K562 (cell line): ENCODE measurements at regions not wholly inside any gene's neighbourhood (a gene's known extent, or its start where the extent isn't known, plus 50 kb on each side); places are given as distances from the start of the nearest gene placed in this dataset.

Experiments
- NBN ChIP-seq: fragments of 450-650 bp; IDR thresholded peaks from 2 replicates; pipeline ENCODE4 v1.6.1; 2016; ENCODE audit warnings: low read depth, mild to moderate bottlenecking
- SIRT6 ChIP-seq: IDR thresholded peaks from one replicate; pipeline ENCODE4 v1.6.1; 2012; ENCODE audit warnings: low read depth, mild to moderate bottlenecking, control low read depth, inconsistent platforms, low read length, moderate library complexity
- TBP ChIP-seq: optimal IDR thresholded peaks from 2 replicates; pipeline ENCODE3; 2011; ENCODE audit warnings: low read depth, low read length, improper control_type of control experiment
- ZNF354B ChIP-seq: fragments of 250-450 bp; sonication (Bioruptor Pico); IDR thresholded peaks from 2 replicates; pipeline ENCODE4 v1.4.0; 2020
- ZNF512 ChIP-seq: IDR thresholded peaks from 2 replicates; pipeline ENCODE4 v1.6.1; 2016; ENCODE audit warnings: missing genetic modification characterization, missing compliant biosample characterization
- TF ChIP-seq, protein P1 (sequence below): fragments of 200-400 bp; formaldehyde crosslinking; IDR thresholded peaks from 2 replicates; pipeline ENCODE4 v1.6.1; 2017; ENCODE audit warnings: mild to moderate bottlenecking, low read depth, low read length, moderate library complexity
- TF ChIP-seq, protein P2 (sequence below): fragments of 450-650 bp; formaldehyde crosslinking; IDR thresholded peaks from 2 replicates; pipeline ENCODE4 v1.4.0; 2020; ENCODE audit warnings: mild to moderate bottlenecking, moderate library complexity

DNA sequence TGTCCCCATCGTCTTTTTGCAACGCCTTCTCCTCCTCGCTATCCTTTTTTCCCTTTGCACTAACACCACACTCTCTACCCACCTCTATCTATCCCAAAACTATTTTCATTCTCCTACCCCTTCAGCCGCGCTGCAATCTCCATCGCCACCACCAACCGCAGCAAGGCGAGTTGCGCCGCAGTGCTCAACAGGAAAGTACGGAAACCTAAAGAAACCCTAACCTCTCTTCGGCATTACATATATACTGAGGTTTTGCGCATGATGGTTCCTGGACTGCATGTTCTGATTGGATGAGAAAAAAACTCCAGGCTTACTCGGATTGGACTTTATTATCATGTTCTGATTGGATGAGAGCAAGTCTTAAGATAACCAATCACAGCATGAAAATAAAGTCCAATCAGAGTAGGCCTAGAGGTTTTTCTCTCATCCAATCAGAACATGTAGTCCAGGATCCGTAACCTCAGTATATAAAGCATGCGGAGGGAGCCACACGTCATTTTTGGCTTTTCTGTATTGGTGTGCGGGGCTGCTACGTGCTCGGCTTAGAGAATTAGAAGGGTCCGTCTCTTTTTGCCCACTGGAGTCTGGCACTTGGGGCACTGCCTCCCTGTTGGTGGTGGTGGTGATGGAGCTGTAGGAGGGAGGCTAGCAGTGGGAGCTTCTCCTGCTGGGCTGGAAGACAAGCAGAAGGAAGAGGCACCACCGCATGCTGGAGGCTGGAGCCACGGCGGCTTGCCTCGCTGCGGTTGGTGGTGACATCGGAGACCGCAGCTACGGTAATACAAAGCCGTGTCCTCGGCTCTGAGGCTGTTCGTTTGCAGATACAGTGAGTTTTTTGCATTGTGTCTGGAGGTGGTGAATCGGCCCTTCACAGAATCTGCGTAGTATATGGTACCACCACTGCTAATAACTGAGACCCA lies 76.1 kb downstream of the TEKT4 start (continued):
- TF ChIP-seq ZNF512 (tag) (no peak), TBP (peak; percentile 19), ZNF354B (CRISPR knock-in tag) (no peak), NBN (no peak), SIRT6 (no peak)
- TF ChIP-seq, protein P1, sequence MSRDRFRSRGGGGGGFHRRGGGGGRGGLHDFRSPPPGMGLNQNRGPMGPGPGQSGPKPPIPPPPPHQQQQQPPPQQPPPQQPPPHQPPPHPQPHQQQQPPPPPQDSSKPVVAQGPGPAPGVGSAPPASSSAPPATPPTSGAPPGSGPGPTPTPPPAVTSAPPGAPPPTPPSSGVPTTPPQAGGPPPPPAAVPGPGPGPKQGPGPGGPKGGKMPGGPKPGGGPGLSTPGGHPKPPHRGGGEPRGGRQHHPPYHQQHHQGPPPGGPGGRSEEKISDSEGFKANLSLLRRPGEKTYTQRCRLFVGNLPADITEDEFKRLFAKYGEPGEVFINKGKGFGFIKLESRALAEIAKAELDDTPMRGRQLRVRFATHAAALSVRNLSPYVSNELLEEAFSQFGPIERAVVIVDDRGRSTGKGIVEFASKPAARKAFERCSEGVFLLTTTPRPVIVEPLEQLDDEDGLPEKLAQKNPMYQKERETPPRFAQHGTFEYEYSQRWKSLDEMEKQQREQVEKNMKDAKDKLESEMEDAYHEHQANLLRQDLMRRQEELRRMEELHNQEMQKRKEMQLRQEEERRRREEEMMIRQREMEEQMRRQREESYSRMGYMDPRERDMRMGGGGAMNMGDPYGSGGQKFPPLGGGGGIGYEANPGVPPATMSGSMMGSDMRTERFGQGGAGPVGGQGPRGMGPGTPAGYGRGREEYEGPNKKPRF = no peak
- TF ChIP-seq, protein P2, sequence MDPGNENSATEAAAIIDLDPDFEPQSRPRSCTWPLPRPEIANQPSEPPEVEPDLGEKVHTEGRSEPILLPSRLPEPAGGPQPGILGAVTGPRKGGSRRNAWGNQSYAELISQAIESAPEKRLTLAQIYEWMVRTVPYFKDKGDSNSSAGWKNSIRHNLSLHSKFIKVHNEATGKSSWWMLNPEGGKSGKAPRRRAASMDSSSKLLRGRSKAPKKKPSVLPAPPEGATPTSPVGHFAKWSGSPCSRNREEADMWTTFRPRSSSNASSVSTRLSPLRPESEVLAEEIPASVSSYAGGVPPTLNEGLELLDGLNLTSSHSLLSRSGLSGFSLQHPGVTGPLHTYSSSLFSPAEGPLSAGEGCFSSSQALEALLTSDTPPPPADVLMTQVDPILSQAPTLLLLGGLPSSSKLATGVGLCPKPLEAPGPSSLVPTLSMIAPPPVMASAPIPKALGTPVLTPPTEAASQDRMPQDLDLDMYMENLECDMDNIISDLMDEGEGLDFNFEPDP = no peak
